ENCODE measurements at regions not wholly inside any gene's neighbourhood (a gene's known extent, or its start where the extent isn't known, plus 50 kb on each side); places are given as distances from the start of the nearest gene placed in this dataset.

DNA sequence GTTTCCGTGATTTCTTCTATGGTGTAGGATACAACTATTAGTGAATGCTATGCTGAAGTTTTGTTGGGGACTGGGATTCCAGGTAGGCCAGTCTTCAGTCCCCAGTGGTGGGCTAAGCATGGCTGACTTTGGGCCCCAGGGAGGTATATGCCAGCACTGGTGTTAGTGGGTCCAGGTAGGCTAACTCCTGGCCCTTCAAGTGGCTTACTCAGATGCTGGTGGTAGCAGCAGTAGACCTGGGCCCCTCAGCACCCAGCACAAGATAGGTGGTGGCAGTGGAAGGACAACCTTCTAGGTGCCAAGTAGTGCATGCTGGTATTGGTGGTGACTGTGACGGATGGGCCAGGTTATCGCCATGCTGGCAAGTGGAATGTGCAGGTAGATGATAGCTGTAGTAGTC, 955.1 kb downstream of the TMTC2 start:
- Histone ChIP-seq H3K4me2 (ENCODE audit: control insufficient read depth, extremely low read depth, insufficient read depth, low read depth, low read length) (no peak overlapping the region), H4K20me1 (ENCODE audit: control insufficient read depth, extremely low read depth, insufficient read depth, low read length) (no peaks in the 10 kb centered on the region), H2AFZ (ENCODE audit: control insufficient read depth, low read length) (no peak overlapping the region), H3K9me1 (ENCODE audit: control insufficient read depth, extremely low read depth, insufficient read depth, low read length) (no peaks in the 10 kb centered on the region), H3K4me3 (ENCODE audit: control insufficient read depth in 2 of 3, extremely low read depth in 1 of 3, insufficient read depth in 2 of 3, low read depth in 1 of 3, low read length in 3 of 3) (no peak overlapping the region), H3K9ac (ENCODE audit: control insufficient read depth, extremely low read depth, insufficient read depth, low read length) (no peak overlapping the region), H3K27me3 (ENCODE audit: control insufficient read depth, extremely low read depth, insufficient read depth, low read length) (no peaks in the 10 kb centered on the region), H3K4me1 (ENCODE audit: control insufficient read depth, extremely low read depth, insufficient read depth, low read length) (no peaks in the 10 kb centered on the region), H3K9me3 (ENCODE audit: control insufficient read depth, low read depth, low read length) (no peaks in the 10 kb centered on the region), H3K79me2 (ENCODE audit: control insufficient read depth, insufficient read depth, low read length) (no peaks in the 10 kb centered on the region), H3K36me3 (ENCODE audit: control insufficient read depth in 2 of 2, extremely low read depth in 1 of 2, insufficient read depth in 2 of 2, low read length in 2 of 2) (no peaks in the 10 kb centered on the region), H3K27ac (ENCODE audit: control insufficient read depth, insufficient read depth, low read length) (no peak overlapping the region)
- DNase-seq (ENCODE audit: low read depth, low spot score) (no peak), FAIRE-seq (no peak)
- dilution Hi-C loops (cut with MboI; ENCODE audit: extremely low pct_ligation_motif_present, low sequenced_read_pairs), result no loop called here
- TF ChIP-seq EZH2 (IDR thresholded peaks at IDR 0.05; ENCODE audit: low read length), result no peak
- TF ChIP-seq, protein P1, sequence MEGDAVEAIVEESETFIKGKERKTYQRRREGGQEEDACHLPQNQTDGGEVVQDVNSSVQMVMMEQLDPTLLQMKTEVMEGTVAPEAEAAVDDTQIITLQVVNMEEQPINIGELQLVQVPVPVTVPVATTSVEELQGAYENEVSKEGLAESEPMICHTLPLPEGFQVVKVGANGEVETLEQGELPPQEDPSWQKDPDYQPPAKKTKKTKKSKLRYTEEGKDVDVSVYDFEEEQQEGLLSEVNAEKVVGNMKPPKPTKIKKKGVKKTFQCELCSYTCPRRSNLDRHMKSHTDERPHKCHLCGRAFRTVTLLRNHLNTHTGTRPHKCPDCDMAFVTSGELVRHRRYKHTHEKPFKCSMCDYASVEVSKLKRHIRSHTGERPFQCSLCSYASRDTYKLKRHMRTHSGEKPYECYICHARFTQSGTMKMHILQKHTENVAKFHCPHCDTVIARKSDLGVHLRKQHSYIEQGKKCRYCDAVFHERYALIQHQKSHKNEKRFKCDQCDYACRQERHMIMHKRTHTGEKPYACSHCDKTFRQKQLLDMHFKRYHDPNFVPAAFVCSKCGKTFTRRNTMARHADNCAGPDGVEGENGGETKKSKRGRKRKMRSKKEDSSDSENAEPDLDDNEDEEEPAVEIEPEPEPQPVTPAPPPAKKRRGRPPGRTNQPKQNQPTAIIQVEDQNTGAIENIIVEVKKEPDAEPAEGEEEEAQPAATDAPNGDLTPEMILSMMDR (optimal IDR thresholded peaks at IDR 0.05 in 1 of 3, IDR thresholded peaks at IDR 0.05 in 1 of 3, conservative IDR thresholded peaks at IDR 0.05 in 1 of 3; ENCODE audit: extremely low read depth in 1 of 3, insufficient read depth in 2 of 3, low read length in 3 of 3), result no peak

DNA sequence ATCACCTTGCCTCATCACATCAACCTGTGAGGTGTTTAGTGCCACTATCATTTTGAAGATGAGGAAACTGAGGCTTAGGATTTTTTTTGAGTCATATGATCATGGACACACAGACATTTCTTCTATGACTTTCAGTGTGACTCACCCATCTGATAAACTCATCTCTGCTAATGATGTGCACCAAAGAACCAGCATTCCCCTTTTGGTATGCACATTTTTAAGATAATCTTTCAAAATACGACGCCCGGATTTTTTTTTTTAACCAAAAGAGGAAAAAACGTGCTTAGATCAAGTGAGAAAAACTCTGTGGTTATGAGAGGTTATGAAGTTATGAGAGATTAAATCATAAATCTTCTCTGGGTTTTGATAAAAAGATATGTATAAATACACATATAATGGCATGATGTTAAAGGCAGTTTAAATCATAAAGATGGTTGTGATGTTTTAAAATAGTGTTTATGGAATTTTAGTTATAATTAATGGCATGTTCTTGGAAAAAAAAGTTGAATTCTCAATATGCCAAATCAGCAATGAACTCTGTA, 948.1 kb downstream of the TMTC2 start:
- Histone ChIP-seq H3K4me3 (ENCODE audit: control insufficient read depth in 2 of 3, extremely low read depth in 1 of 3, insufficient read depth in 2 of 3, low read depth in 1 of 3, low read length in 3 of 3) (no peak overlapping the region), H3K9me1 (ENCODE audit: control insufficient read depth, extremely low read depth, insufficient read depth, low read length) (no peaks in the 10 kb centered on the region), H3K27ac (ENCODE audit: control insufficient read depth, insufficient read depth, low read length) (no peak overlapping the region), H3K36me3 (ENCODE audit: control insufficient read depth in 2 of 2, extremely low read depth in 1 of 2, insufficient read depth in 2 of 2, low read length in 2 of 2) (no peaks in the 10 kb centered on the region), H3K4me2 (ENCODE audit: control insufficient read depth, extremely low read depth, insufficient read depth, low read depth, low read length) (no peak overlapping the region), H2AFZ (ENCODE audit: control insufficient read depth, low read length) (no peak overlapping the region), H4K20me1 (ENCODE audit: control insufficient read depth, extremely low read depth, insufficient read depth, low read length) (no peaks in the 10 kb centered on the region), H3K79me2 (ENCODE audit: control insufficient read depth, insufficient read depth, low read length) (no peaks in the 10 kb centered on the region), H3K27me3 (ENCODE audit: control insufficient read depth, extremely low read depth, insufficient read depth, low read length) (no peaks in the 10 kb centered on the region), H3K9ac (ENCODE audit: control insufficient read depth, extremely low read depth, insufficient read depth, low read length) (no peak overlapping the region), H3K9me3 (ENCODE audit: control insufficient read depth, low read depth, low read length) (no peaks in the 10 kb centered on the region), H3K4me1 (ENCODE audit: control insufficient read depth, extremely low read depth, insufficient read depth, low read length) (no peaks in the 10 kb centered on the region)
- FAIRE-seq, result no peak
- DNase-seq (ENCODE audit: low read depth, low spot score), result no peak
- TF ChIP-seq, protein P1 (optimal IDR thresholded peaks at IDR 0.05 in 1 of 3, IDR thresholded peaks at IDR 0.05 in 1 of 3, conservative IDR thresholded peaks at IDR 0.05 in 1 of 3; ENCODE audit: extremely low read depth in 1 of 3, insufficient read depth in 2 of 3, low read length in 3 of 3), result no peak
- TF ChIP-seq EZH2 (IDR thresholded peaks at IDR 0.05; ENCODE audit: low read length), result no peak
- dilution Hi-C loops (cut with MboI; ENCODE audit: extremely low pct_ligation_motif_present, low sequenced_read_pairs), result no loop called here

Data from keratinocyte (primary cell).